Prostate gland (tissue), 2 donors: ENCODE measurements at regions not wholly inside any gene's neighbourhood (a gene's known extent, or its start where the extent isn't known, plus 50 kb on each side); places are given as distances from the start of the nearest gene placed in this dataset.

Experiments
- POLR2AphosphoS5 ChIP-seq: sonication (generic); formaldehyde crosslinking; IDR thresholded peaks from one replicate; pipeline ENCODE4 v1.6.1; 2017; ENCODE audit warnings: antibody characterized with exemption
- TF ChIP-seq, protein P1 (sequence below), 4 experiments: fragments of 200-600 bp in 2 of 4; fragments of 450-650 bp in 2 of 4; sonication (generic) in 2 of 4; IDR thresholded peaks; 1 replicate in 3 of 4; 2 replicates in 1 of 4; pipeline ENCODE4 v1.5.1; 2016 to 2019; ENCODE audit warnings: antibody characterized with exemption in 4 of 4, mild to moderate bottlenecking in 2 of 4, moderate library complexity in 2 of 4

DNA sequence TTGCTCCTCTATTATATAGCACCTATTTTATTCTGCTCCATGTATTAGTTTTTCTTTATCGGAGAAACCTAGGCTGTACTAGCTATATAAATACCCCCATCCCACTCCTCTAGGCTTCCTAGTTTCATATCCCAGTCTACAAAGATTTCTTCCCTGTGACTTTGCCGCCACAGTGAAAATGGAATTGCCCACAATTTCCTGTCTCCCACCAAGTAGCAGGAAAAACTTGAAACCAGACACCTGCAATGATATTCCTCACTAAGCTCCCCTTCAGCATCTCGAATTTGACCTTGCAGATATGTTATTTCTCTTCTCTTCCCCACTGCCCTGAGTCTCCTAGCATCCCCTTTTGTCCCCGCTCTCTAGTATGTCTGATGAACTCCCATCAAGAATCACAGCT is 685.8 kb upstream of the CCDC54 start:
- no peak for TF ChIP-seq POLR2AphosphoS5
- TF ChIP-seq, protein P1, sequence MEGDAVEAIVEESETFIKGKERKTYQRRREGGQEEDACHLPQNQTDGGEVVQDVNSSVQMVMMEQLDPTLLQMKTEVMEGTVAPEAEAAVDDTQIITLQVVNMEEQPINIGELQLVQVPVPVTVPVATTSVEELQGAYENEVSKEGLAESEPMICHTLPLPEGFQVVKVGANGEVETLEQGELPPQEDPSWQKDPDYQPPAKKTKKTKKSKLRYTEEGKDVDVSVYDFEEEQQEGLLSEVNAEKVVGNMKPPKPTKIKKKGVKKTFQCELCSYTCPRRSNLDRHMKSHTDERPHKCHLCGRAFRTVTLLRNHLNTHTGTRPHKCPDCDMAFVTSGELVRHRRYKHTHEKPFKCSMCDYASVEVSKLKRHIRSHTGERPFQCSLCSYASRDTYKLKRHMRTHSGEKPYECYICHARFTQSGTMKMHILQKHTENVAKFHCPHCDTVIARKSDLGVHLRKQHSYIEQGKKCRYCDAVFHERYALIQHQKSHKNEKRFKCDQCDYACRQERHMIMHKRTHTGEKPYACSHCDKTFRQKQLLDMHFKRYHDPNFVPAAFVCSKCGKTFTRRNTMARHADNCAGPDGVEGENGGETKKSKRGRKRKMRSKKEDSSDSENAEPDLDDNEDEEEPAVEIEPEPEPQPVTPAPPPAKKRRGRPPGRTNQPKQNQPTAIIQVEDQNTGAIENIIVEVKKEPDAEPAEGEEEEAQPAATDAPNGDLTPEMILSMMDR (IDR thresholded peaks at IDR 0.05), result no peak
